Panc1 (cell line): ENCODE measurements at regions not wholly inside any gene's neighbourhood (a gene's known extent, or its start where the extent isn't known, plus 50 kb on each side); places are given as distances from the start of the nearest gene placed in this dataset.

Source experiments
- POLR2AphosphoS5 ChIP-seq: IDR thresholded peaks from 2 replicates; pipeline ENCODE4 v1.6.1; 2012; ENCODE audit warnings: mild to moderate bottlenecking, low read depth, low read length, moderate library complexity
- TF ChIP-seq, protein P1 (sequence below): fragments of 450-650 bp; IDR thresholded peaks from 2 replicates; pipeline ENCODE4 v1.5.1; 2017; ENCODE audit warnings: mild to moderate bottlenecking

- TF ChIP-seq, protein P1, sequence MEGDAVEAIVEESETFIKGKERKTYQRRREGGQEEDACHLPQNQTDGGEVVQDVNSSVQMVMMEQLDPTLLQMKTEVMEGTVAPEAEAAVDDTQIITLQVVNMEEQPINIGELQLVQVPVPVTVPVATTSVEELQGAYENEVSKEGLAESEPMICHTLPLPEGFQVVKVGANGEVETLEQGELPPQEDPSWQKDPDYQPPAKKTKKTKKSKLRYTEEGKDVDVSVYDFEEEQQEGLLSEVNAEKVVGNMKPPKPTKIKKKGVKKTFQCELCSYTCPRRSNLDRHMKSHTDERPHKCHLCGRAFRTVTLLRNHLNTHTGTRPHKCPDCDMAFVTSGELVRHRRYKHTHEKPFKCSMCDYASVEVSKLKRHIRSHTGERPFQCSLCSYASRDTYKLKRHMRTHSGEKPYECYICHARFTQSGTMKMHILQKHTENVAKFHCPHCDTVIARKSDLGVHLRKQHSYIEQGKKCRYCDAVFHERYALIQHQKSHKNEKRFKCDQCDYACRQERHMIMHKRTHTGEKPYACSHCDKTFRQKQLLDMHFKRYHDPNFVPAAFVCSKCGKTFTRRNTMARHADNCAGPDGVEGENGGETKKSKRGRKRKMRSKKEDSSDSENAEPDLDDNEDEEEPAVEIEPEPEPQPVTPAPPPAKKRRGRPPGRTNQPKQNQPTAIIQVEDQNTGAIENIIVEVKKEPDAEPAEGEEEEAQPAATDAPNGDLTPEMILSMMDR: no peak
- TF ChIP-seq POLR2AphosphoS5: no peak
These were observed 91.3 kb downstream of the PLXNA1 start for GRCh38 chr3:127073941-127074820.
